A673 (cell line): ENCODE measurements at regions not wholly inside any gene's neighbourhood (a gene's known extent, or its start where the extent isn't known, plus 50 kb on each side); places are given as distances from the start of the nearest gene placed in this dataset.

Experiments used
- EZH2 ChIP-seq: fragments of 200-600 bp; sonication (generic); IDR thresholded peaks from 2 replicates; pipeline ENCODE4 v1.6.1; 2017; ENCODE audit warnings: borderline replicate concordance, low read depth, mild to moderate bottlenecking, mixed read lengths, antibody characterized with exemption, low read length; ENCODE audit not compliant: poor library complexity, severe bottlenecking
- TF ChIP-seq, protein P1 (sequence below): fragments of 300-800, 200-600 bp; sonication (generic); conservative IDR thresholded peaks from 2 replicates; pipeline ENCODE4 v1.5.1; 2017; ENCODE audit warnings: low read depth, mild to moderate bottlenecking, antibody characterized with exemption, low read length, moderate library complexity, mixed read lengths

DNA sequence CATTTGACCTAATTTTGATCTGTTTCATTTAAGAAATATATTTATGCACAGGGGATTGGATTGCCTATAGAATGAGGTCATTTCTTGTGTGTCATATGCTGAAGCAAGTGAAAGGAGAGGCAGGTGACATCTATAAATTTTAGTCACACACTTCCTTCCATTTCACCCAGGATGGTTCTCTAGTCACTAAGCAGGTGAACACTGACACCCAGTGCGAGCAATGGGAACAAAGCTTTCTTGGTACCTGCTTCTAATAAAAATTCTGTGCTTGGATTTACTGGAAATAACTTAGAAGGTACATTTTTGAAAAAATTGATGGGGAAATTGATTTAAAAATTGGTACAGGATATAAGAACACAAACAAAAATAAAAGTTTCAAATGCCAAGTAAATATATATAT is 66.9 kb upstream of the MC3R start:
- TF ChIP-seq, protein P1, sequence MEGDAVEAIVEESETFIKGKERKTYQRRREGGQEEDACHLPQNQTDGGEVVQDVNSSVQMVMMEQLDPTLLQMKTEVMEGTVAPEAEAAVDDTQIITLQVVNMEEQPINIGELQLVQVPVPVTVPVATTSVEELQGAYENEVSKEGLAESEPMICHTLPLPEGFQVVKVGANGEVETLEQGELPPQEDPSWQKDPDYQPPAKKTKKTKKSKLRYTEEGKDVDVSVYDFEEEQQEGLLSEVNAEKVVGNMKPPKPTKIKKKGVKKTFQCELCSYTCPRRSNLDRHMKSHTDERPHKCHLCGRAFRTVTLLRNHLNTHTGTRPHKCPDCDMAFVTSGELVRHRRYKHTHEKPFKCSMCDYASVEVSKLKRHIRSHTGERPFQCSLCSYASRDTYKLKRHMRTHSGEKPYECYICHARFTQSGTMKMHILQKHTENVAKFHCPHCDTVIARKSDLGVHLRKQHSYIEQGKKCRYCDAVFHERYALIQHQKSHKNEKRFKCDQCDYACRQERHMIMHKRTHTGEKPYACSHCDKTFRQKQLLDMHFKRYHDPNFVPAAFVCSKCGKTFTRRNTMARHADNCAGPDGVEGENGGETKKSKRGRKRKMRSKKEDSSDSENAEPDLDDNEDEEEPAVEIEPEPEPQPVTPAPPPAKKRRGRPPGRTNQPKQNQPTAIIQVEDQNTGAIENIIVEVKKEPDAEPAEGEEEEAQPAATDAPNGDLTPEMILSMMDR = no peak
- no peak for TF ChIP-seq EZH2
